HCT116 (cell line): ENCODE measurements at regions not wholly inside any gene's neighbourhood (a gene's known extent, or its start where the extent isn't known, plus 50 kb on each side); places are given as distances from the start of the nearest gene placed in this dataset.

Experiments
- ELF1 ChIP-seq: IDR thresholded peaks from 2 replicates; pipeline ENCODE4 v1.6.1; 2012; ENCODE audit warnings: low read depth, borderline replicate concordance
- JUND ChIP-seq: IDR thresholded peaks from 2 replicates; pipeline ENCODE4 v1.6.1; 2012
- POLR2A ChIP-seq: IDR thresholded peaks from 2 replicates; pipeline ENCODE4 v1.7.0; 2011; ENCODE audit warnings: borderline replicate concordance; ENCODE audit not compliant: insufficient read depth, insufficient read length; ENCODE audit errors: extremely low read depth
- YY1 ChIP-seq: IDR thresholded peaks from 2 replicates; pipeline ENCODE4 v1.6.1; 2011; ENCODE audit warnings: low read length, low read depth, moderate library complexity, mild to moderate bottlenecking; ENCODE audit not compliant: insufficient replicate concordance; ENCODE audit errors: extremely low read depth
- TF ChIP-seq, protein P1 (sequence below), 3 experiments: fragments of 200-600 bp in 1 of 3; sonication (generic) in 1 of 3; IDR thresholded peaks in 2 of 3; conservative IDR thresholded peaks in 1 of 3; 2 replicates each; pipeline ENCODE4 v1.5.1; 2012 to 2017; ENCODE audit warnings: low read depth in 2 of 3, low read length in 2 of 3, antibody characterized with exemption in 1 of 3, borderline replicate concordance in 1 of 3, control low read depth in 1 of 3, mild to moderate bottlenecking in 1 of 3, mixed read lengths in 1 of 3, mixed run types in 1 of 3, moderate library complexity in 1 of 3; ENCODE audit not compliant: insufficient read depth in 1 of 3

DNA sequence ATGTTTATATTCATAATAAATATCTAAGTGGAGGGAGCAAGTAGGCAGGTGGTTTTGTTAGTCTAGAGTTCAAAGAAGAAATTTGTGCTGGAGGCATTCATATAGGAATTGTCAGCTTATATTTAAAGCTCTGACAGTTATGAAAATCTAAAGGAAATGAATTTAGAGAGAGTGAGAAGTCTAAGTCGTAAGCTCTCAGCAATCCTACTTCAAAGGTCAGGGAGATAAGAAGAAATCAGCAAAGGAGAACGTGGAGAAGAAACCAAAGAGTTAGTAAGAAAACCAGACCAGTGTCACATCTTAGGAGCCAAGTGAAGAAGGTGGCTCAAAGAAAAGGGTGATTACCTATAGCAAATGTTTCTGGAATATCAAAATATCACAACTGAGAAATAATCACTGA, 241.8 kb downstream of the FSCB start:
- no peak for TF ChIP-seq YY1
- TF ChIP-seq JUND: no peak
- TF ChIP-seq POLR2A: no peak
- TF ChIP-seq, protein P1, sequence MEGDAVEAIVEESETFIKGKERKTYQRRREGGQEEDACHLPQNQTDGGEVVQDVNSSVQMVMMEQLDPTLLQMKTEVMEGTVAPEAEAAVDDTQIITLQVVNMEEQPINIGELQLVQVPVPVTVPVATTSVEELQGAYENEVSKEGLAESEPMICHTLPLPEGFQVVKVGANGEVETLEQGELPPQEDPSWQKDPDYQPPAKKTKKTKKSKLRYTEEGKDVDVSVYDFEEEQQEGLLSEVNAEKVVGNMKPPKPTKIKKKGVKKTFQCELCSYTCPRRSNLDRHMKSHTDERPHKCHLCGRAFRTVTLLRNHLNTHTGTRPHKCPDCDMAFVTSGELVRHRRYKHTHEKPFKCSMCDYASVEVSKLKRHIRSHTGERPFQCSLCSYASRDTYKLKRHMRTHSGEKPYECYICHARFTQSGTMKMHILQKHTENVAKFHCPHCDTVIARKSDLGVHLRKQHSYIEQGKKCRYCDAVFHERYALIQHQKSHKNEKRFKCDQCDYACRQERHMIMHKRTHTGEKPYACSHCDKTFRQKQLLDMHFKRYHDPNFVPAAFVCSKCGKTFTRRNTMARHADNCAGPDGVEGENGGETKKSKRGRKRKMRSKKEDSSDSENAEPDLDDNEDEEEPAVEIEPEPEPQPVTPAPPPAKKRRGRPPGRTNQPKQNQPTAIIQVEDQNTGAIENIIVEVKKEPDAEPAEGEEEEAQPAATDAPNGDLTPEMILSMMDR (IDR thresholded peaks at IDR 0.05 in 2 of 3, conservative IDR thresholded peaks at IDR 0.05 in 1 of 3; ENCODE audit: borderline replicate concordance in 1 of 3, insufficient read depth in 1 of 3, low read depth in 2 of 3, low read length in 2 of 3): no peak
- TF ChIP-seq ELF1: no peak
